ENCODE measurements at regions not wholly inside any gene's neighbourhood (a gene's known extent, or its start where the extent isn't known, plus 50 kb on each side); places are given as distances from the start of the nearest gene placed in this dataset.

GRCh38 chr12:29962276-29963035 lies 178.7 kb upstream of the TMTC1 start:
- no peaks in the 10 kb centered on the region for H3K27me3 ChIP-seq (ENCODE audit: control insufficient read depth in 2 of 2, insufficient read depth in 2 of 2, low read length in 2 of 2)
- no peak overlapping the region for H3K9ac ChIP-seq (ENCODE audit: low read depth in 1 of 2, low read length in 2 of 2)
- no peaks in the 10 kb centered on the region for H3K4me1 ChIP-seq (ENCODE audit: control insufficient read depth in 2 of 2, insufficient read depth in 2 of 2, low read length in 2 of 2)
- H3K9me3 ChIP-seq (ENCODE audit: control insufficient read depth in 2 of 2, low read length in 2 of 2) = no peaks in the 10 kb centered on the region
- no peaks in the 10 kb centered on the region for H3K36me3 ChIP-seq (ENCODE audit: control insufficient read depth in 2 of 2, insufficient read depth in 2 of 2, low read length in 2 of 2)
- no peak overlapping the region for H3K27ac ChIP-seq (ENCODE audit: low read depth in 2 of 2, low read length in 2 of 2)
- no peak overlapping the region for H3K4me3 ChIP-seq (ENCODE audit: low read length in 2 of 2)

GRCh38 chr12:29961231-29961630 lies 177.5 kb upstream of the TMTC1 start:
- no peaks in the 10 kb centered on the region for H3K36me3 ChIP-seq (ENCODE audit: control insufficient read depth in 2 of 2, insufficient read depth in 2 of 2, low read length in 2 of 2)
- no peaks in the 10 kb centered on the region for H3K27me3 ChIP-seq (ENCODE audit: control insufficient read depth in 2 of 2, insufficient read depth in 2 of 2, low read length in 2 of 2)
- no peak overlapping the region for H3K9ac ChIP-seq (ENCODE audit: low read depth in 1 of 2, low read length in 2 of 2)
- H3K4me1 ChIP-seq (ENCODE audit: control insufficient read depth in 2 of 2, insufficient read depth in 2 of 2, low read length in 2 of 2) = no peaks in the 10 kb centered on the region
- no peak overlapping the region for H3K27ac ChIP-seq (ENCODE audit: low read depth in 2 of 2, low read length in 2 of 2)
- no peak overlapping the region for H3K4me3 ChIP-seq (ENCODE audit: low read length in 2 of 2)
- no peaks in the 10 kb centered on the region for H3K9me3 ChIP-seq (ENCODE audit: control insufficient read depth in 2 of 2, low read length in 2 of 2)

- Histone ChIP-seq H3K4me3 (ENCODE audit: low read length in 2 of 2) (no peak overlapping the region), H3K9me3 (ENCODE audit: control insufficient read depth in 2 of 2, low read length in 2 of 2) (no peaks in the 10 kb centered on the region), H3K27me3 (ENCODE audit: control insufficient read depth in 2 of 2, insufficient read depth in 2 of 2, low read length in 2 of 2) (no peaks in the 10 kb centered on the region), H3K36me3 (ENCODE audit: control insufficient read depth in 2 of 2, insufficient read depth in 2 of 2, low read length in 2 of 2) (no peaks in the 10 kb centered on the region), H3K9ac (ENCODE audit: low read depth in 1 of 2, low read length in 2 of 2) (no peak overlapping the region), H3K4me1 (ENCODE audit: control insufficient read depth in 2 of 2, insufficient read depth in 2 of 2, low read length in 2 of 2) (no peaks in the 10 kb centered on the region), H3K27ac (ENCODE audit: low read depth in 2 of 2, low read length in 2 of 2) (no peak overlapping the region)
These were observed 176.4 kb upstream of the TMTC1 start for GRCh38 chr12:29960122-29960521.

- no peaks in the 10 kb centered on the region for H3K9me3 ChIP-seq (ENCODE audit: control insufficient read depth in 2 of 2, low read length in 2 of 2)
- no peak overlapping the region for H3K27ac ChIP-seq (ENCODE audit: low read depth in 2 of 2, low read length in 2 of 2)
- no peaks in the 10 kb centered on the region for H3K36me3 ChIP-seq (ENCODE audit: control insufficient read depth in 2 of 2, insufficient read depth in 2 of 2, low read length in 2 of 2)
- H3K27me3 ChIP-seq (ENCODE audit: control insufficient read depth in 2 of 2, insufficient read depth in 2 of 2, low read length in 2 of 2) = no peaks in the 10 kb centered on the region
- no peak overlapping the region for H3K9ac ChIP-seq (ENCODE audit: low read depth in 1 of 2, low read length in 2 of 2)
- H3K4me1 ChIP-seq (ENCODE audit: control insufficient read depth in 2 of 2, insufficient read depth in 2 of 2, low read length in 2 of 2) = no peaks in the 10 kb centered on the region
- no peak overlapping the region for H3K4me3 ChIP-seq (ENCODE audit: low read length in 2 of 2)
These were observed 174.1 kb upstream of the TMTC1 start for GRCh38 chr12:29957835-29958234.

- Histone ChIP-seq H3K9ac (ENCODE audit: low read depth in 1 of 2, low read length in 2 of 2) (no peak overlapping the region), H3K27ac (ENCODE audit: low read depth in 2 of 2, low read length in 2 of 2) (no peak overlapping the region), H3K36me3 (ENCODE audit: control insufficient read depth in 2 of 2, insufficient read depth in 2 of 2, low read length in 2 of 2) (no peaks in the 10 kb centered on the region), H3K9me3 (ENCODE audit: control insufficient read depth in 2 of 2, low read length in 2 of 2) (no peaks in the 10 kb centered on the region), H3K4me1 (ENCODE audit: control insufficient read depth in 2 of 2, insufficient read depth in 2 of 2, low read length in 2 of 2) (no peaks in the 10 kb centered on the region), H3K4me3 (ENCODE audit: low read length in 2 of 2) (no peak overlapping the region), H3K27me3 (ENCODE audit: control insufficient read depth in 2 of 2, insufficient read depth in 2 of 2, low read length in 2 of 2) (no peaks in the 10 kb centered on the region)
These were observed 162.2 kb upstream of the TMTC1 start for GRCh38 chr12:29945904-29946303.

- no peaks in the 10 kb centered on the region for H3K27me3 ChIP-seq (ENCODE audit: control insufficient read depth in 2 of 2, insufficient read depth in 2 of 2, low read length in 2 of 2)
- no peak overlapping the region for H3K4me3 ChIP-seq (ENCODE audit: low read length in 2 of 2)
- H3K36me3 ChIP-seq (ENCODE audit: control insufficient read depth in 2 of 2, insufficient read depth in 2 of 2, low read length in 2 of 2) = no peaks in the 10 kb centered on the region
- H3K9ac ChIP-seq (ENCODE audit: low read depth in 1 of 2, low read length in 2 of 2) = no peak overlapping the region
- H3K4me1 ChIP-seq (ENCODE audit: control insufficient read depth in 2 of 2, insufficient read depth in 2 of 2, low read length in 2 of 2) = no peaks in the 10 kb centered on the region
- no peak overlapping the region for H3K27ac ChIP-seq (ENCODE audit: low read depth in 2 of 2, low read length in 2 of 2)
- H3K9me3 ChIP-seq (ENCODE audit: control insufficient read depth in 2 of 2, low read length in 2 of 2) = no peaks in the 10 kb centered on the region
These were observed 160.7 kb upstream of the TMTC1 start for GRCh38 chr12:29944269-29945000.

GRCh38 chr12:29943683-29944082 lies 159.9 kb upstream of the TMTC1 start:
- Histone ChIP-seq H3K9ac (ENCODE audit: low read depth in 1 of 2, low read length in 2 of 2) (no peak overlapping the region), H3K4me1 (ENCODE audit: control insufficient read depth in 2 of 2, insufficient read depth in 2 of 2, low read length in 2 of 2) (no peaks in the 10 kb centered on the region), H3K9me3 (ENCODE audit: control insufficient read depth in 2 of 2, low read length in 2 of 2) (no peaks in the 10 kb centered on the region), H3K27me3 (ENCODE audit: control insufficient read depth in 2 of 2, insufficient read depth in 2 of 2, low read length in 2 of 2) (no peaks in the 10 kb centered on the region), H3K36me3 (ENCODE audit: control insufficient read depth in 2 of 2, insufficient read depth in 2 of 2, low read length in 2 of 2) (no peaks in the 10 kb centered on the region), H3K27ac (ENCODE audit: low read depth in 2 of 2, low read length in 2 of 2) (no peak overlapping the region), H3K4me3 (ENCODE audit: low read length in 2 of 2) (no peak overlapping the region)

- Histone ChIP-seq H3K9ac (ENCODE audit: low read depth in 1 of 2, low read length in 2 of 2) (no peak overlapping the region), H3K4me3 (ENCODE audit: low read length in 2 of 2) (no peak overlapping the region), H3K27me3 (ENCODE audit: control insufficient read depth in 2 of 2, insufficient read depth in 2 of 2, low read length in 2 of 2) (no peaks in the 10 kb centered on the region)
These were observed 157.1 kb upstream of the TMTC1 start for GRCh38 chr12:29940811-29941210.

GRCh38 chr12:29930503-29930902 lies 146.8 kb upstream of the TMTC1 start:
- H3K27ac ChIP-seq (ENCODE audit: low read depth in 2 of 2, low read length in 2 of 2) = no peak overlapping the region
- H3K9ac ChIP-seq (ENCODE audit: low read depth in 1 of 2, low read length in 2 of 2) = no peak overlapping the region
- H3K27me3 ChIP-seq (ENCODE audit: control insufficient read depth in 2 of 2, insufficient read depth in 2 of 2, low read length in 2 of 2) = no peaks in the 10 kb centered on the region
- no peaks in the 10 kb centered on the region for H3K36me3 ChIP-seq (ENCODE audit: control insufficient read depth in 2 of 2, insufficient read depth in 2 of 2, low read length in 2 of 2)
- H3K9me3 ChIP-seq (ENCODE audit: control insufficient read depth in 2 of 2, low read length in 2 of 2) = no peaks in the 10 kb centered on the region
- H3K4me1 ChIP-seq (ENCODE audit: control insufficient read depth in 2 of 2, insufficient read depth in 2 of 2, low read length in 2 of 2) = no peaks in the 10 kb centered on the region
- H3K4me3 ChIP-seq (ENCODE audit: low read length in 2 of 2) = no peak overlapping the region

More at GRCh38 chr12:29940811-29941210, 157.1 kb upstream of the TMTC1 start:
- Histone ChIP-seq H3K27ac (ENCODE audit: low read depth in 2 of 2, low read length in 2 of 2) (no peak overlapping the region), H3K4me1 (ENCODE audit: control insufficient read depth in 2 of 2, insufficient read depth in 2 of 2, low read length in 2 of 2) (no peaks in the 10 kb centered on the region), H3K36me3 (ENCODE audit: control insufficient read depth in 2 of 2, insufficient read depth in 2 of 2, low read length in 2 of 2) (no peaks in the 10 kb centered on the region), H3K9me3 (ENCODE audit: control insufficient read depth in 2 of 2, low read length in 2 of 2) (no peaks in the 10 kb centered on the region)

- H3K4me1 ChIP-seq (ENCODE audit: control insufficient read depth in 2 of 2, insufficient read depth in 2 of 2, low read length in 2 of 2) = no peaks in the 10 kb centered on the region
- H3K9ac ChIP-seq (ENCODE audit: low read depth in 1 of 2, low read length in 2 of 2) = no peak overlapping the region
- H3K27ac ChIP-seq (ENCODE audit: low read depth in 2 of 2, low read length in 2 of 2) = no peak overlapping the region
- H3K36me3 ChIP-seq (ENCODE audit: control insufficient read depth in 2 of 2, insufficient read depth in 2 of 2, low read length in 2 of 2) = no peaks in the 10 kb centered on the region
- H3K9me3 ChIP-seq (ENCODE audit: control insufficient read depth in 2 of 2, low read length in 2 of 2) = no peaks in the 10 kb centered on the region
- H3K27me3 ChIP-seq (ENCODE audit: control insufficient read depth in 2 of 2, insufficient read depth in 2 of 2, low read length in 2 of 2) = no peaks in the 10 kb centered on the region
- H3K4me3 ChIP-seq (ENCODE audit: low read length in 2 of 2) = no peak overlapping the region
These were observed 145.6 kb upstream of the TMTC1 start for GRCh38 chr12:29929295-29929694.

Data from mucosa of rectum (tissue), 2 donors.